Cardiac muscle cell (in vitro differentiated cells and primary cell): ENCODE measurements at regions not wholly inside any gene's neighbourhood (a gene's known extent, or its start where the extent isn't known, plus 50 kb on each side); places are given as distances from the start of the nearest gene placed in this dataset.

Source experiments
- DNase-seq, 2 donors: peaks; one replicate each; pipeline versions ENCODE4 v3.0.0 to v3.0.0-alpha.2; 2010 to 2017; ENCODE audit warnings: low read depth in 1 of 2, low spot score in 1 of 2
- H3K27ac ChIP-seq: fragments of 200-600 bp; sonication (generic); 2 replicates; pipeline ENCODE4 v1.5.1; 2016
- H3K27me3 ChIP-seq: fragments of 200-600 bp; sonication (generic); 2 replicates; pipeline ENCODE4 v1.6.0; 2016; ENCODE audit warnings: control low read depth
- H3K36me3 ChIP-seq: fragments of 200-600 bp; sonication (generic); 2 replicates; pipeline ENCODE4 v1.5.1; 2016; ENCODE audit warnings: control low read depth
- H3K4me1 ChIP-seq: fragments of 200-600 bp; sonication (generic); 2 replicates; pipeline ENCODE4 v1.8.1; 2017; ENCODE audit warnings: low read depth, mild to moderate bottlenecking, mixed run types
- H3K4me3 ChIP-seq: fragments of 200-600 bp; sonication (generic); 2 replicates; pipeline ENCODE4 v1.5.1; 2016; ENCODE audit warnings: mild to moderate bottlenecking
- H3K9me3 ChIP-seq: fragments of 200-600 bp; sonication (generic); 2 replicates; pipeline ENCODE4 v1.5.1; 2017; ENCODE audit warnings: low read depth, mild to moderate bottlenecking, control low read depth
- TF ChIP-seq, protein P1 (sequence below): IDR thresholded peaks from 2 replicates; pipeline ENCODE4 v1.5.1; 2012; ENCODE audit warnings: low read depth, mild to moderate bottlenecking, low read length

DNA sequence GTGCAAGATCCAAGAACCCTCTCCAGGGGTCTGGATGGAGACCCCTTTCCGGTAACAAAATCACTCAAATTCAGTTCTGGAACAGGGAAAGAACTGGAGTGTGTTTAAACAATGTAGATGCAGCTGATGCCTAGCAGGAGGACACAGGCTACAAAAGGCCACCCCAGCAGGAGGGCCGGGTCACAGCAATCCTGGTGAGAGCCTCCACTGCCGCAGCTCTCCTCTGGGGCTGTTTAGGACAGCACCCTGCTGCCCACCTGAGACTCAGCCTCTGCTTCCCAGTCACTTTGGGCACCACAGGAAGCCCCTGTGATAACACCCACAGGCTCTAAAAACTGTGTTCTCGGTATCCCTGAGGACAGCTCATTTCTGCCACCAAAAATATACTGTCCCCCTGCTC lies 318.7 kb upstream of the NBEA start:
- DNase-seq, result no peak
- Histone ChIP-seq H3K9me3 (no peaks in the 10 kb centered on the region), H3K4me3 (no peak overlapping the region), H3K27me3 (no peaks in the 10 kb centered on the region), H3K27ac (no peak overlapping the region), H3K36me3 (no peaks in the 10 kb centered on the region), H3K4me1 (no peaks in the 10 kb centered on the region)
- TF ChIP-seq, protein P1, sequence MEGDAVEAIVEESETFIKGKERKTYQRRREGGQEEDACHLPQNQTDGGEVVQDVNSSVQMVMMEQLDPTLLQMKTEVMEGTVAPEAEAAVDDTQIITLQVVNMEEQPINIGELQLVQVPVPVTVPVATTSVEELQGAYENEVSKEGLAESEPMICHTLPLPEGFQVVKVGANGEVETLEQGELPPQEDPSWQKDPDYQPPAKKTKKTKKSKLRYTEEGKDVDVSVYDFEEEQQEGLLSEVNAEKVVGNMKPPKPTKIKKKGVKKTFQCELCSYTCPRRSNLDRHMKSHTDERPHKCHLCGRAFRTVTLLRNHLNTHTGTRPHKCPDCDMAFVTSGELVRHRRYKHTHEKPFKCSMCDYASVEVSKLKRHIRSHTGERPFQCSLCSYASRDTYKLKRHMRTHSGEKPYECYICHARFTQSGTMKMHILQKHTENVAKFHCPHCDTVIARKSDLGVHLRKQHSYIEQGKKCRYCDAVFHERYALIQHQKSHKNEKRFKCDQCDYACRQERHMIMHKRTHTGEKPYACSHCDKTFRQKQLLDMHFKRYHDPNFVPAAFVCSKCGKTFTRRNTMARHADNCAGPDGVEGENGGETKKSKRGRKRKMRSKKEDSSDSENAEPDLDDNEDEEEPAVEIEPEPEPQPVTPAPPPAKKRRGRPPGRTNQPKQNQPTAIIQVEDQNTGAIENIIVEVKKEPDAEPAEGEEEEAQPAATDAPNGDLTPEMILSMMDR, result no peak

DNA sequence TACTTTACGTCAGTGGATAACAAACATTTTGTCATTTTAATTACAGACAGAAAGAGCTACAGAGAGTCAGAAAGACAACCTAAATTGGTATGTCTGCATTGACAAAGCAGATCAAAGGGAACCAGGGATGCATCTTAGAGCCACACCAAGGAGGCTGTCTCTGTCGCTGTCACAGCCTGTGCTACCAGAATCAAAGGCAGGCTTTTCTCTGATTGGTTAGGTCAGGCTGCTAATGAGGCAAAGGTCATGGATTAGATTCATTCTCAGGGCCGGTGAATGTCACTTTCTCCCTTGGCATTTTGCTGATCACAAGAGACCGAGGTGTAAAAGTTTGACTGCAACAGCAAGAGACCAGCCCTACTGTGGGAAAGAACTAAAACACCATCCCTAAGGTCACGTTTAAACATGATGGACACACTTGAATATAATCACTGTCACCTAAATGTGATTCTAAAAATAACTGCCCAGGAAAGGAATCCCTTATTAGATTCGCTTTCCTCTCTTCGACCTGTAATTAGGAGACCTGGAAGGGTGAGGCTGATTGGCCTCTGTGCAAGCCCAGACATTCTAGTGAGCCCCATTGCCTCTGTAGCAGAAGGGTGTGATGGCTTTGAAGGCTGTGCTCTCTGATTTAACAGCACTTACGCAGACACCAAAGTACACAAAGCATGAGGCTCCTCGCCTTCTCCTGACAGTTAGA lies 314.4 kb upstream of the NBEA start:
- no peak for DNase-seq
- H3K9me3 ChIP-seq, result no peaks in the 10 kb centered on the region
- TF ChIP-seq, protein P1, result no peak
- H3K4me3 ChIP-seq, result no peak overlapping the region
- no peaks in the 10 kb centered on the region for H3K4me1 ChIP-seq
- H3K27me3 ChIP-seq, result no peaks in the 10 kb centered on the region
- H3K36me3 ChIP-seq, result no peaks in the 10 kb centered on the region
- no peak overlapping the region for H3K27ac ChIP-seq

DNA sequence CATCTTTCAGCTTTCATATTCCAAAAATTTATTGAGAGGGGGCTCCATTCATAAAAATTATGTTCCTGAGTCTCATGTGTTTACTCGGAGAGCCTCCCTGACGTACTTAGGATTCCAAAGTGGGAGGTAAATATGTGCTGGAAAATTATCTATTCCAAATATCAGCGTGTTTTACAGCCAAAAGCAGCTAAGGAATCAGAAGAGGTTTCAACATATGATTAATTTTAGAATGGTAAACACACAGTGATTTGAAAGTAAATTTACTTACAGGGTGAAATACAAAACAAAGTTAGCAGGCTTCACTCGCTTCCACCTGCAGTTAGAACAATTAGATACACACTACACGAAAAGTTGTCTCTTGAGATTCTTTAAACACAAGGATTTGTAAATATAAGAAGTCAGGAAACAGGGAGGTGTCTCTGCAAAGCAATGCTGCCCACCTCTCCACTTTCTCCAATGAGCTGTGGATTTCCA lies 313.8 kb upstream of the NBEA start:
- no peak overlapping the region for H3K27ac ChIP-seq
- no peaks in the 10 kb centered on the region for H3K27me3 ChIP-seq
- no peak overlapping the region for H3K4me3 ChIP-seq
- no peak for DNase-seq
- no peaks in the 10 kb centered on the region for H3K9me3 ChIP-seq
- no peaks in the 10 kb centered on the region for H3K4me1 ChIP-seq
- TF ChIP-seq, protein P1, result no peak
- no peaks in the 10 kb centered on the region for H3K36me3 ChIP-seq

DNA sequence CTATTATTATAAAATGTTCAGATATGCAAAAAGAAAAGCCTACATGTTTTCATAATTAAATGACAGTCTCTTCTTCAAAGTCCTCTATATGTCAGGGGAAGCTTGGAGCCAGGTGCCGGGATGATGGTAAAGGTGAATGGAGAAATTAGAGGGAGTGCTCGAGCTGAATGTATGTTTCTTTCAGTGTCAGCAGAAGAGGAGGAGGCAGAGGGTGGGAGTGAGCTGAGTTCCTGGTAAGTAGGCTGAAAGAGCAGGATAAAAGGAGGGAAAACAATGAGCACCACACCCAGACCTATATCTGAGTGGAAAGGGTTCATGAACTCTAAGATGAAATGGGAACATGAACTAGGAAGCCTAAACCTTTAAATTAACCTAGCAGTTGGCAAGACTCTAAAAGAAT lies 307.6 kb upstream of the NBEA start:
- Histone ChIP-seq H3K4me1 (no peaks in the 10 kb centered on the region), H3K4me3 (no peak overlapping the region), H3K36me3 (no peaks in the 10 kb centered on the region), H3K27me3 (no peaks in the 10 kb centered on the region), H3K27ac (no peak overlapping the region), H3K9me3 (no peaks in the 10 kb centered on the region)
- TF ChIP-seq, protein P1, result no peak
- DNase-seq, result no peak

DNA sequence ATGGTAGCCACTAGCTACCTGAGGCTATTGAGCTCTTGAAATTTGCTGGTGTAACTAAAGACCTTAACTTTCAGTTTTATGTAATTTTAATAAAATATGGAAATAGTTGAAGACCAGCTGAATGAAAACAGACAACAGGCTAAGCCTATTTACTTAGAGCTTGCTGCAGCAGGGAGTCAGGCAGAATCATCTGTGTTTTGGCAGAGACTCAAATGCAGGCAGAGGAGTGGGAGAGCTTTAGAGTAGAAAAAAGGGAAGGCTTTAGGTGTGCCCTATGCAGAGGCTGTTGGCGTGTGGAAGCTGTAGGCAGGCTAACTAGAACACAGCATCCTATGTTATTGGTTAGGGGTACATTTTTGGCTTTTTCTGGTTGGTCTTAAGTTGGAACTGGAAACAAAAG lies 304.9 kb upstream of the NBEA start:
- Histone ChIP-seq H3K4me3 (no peak overlapping the region), H3K4me1 (peaks cover 8% of the 10 kb centered on the region), H3K27ac (no peak overlapping the region), H3K27me3 (no peaks in the 10 kb centered on the region), H3K36me3 (no peaks in the 10 kb centered on the region), H3K9me3 (no peaks in the 10 kb centered on the region)
- no peak for DNase-seq
- TF ChIP-seq, protein P1, result no peak

DNA sequence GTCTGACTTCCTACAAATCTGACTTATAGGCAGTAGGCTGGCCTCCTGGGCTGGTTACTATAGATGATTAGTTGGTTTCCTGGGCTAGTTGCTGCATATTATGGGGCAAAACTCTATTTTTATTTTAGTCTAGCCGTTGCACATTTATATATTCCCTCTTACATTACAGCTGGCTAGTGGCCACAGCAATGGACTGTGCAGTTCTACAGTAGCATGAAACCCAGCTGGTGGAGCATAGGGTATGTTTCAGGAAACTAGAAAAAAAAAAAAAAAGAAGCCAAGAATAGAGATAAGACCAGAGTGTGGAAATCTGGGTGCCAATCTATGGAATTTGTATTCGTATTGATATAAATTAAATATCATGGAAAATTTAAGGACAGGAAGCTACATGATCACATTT lies 304.4 kb upstream of the NBEA start:
- TF ChIP-seq, protein P1, result no peak
- H3K4me1 ChIP-seq, result peaks cover 8% of the 10 kb centered on the region
- no peak overlapping the region for H3K27ac ChIP-seq
- DNase-seq, result no peak
- no peak overlapping the region for H3K4me3 ChIP-seq
- no peaks in the 10 kb centered on the region for H3K9me3 ChIP-seq
- no peaks in the 10 kb centered on the region for H3K27me3 ChIP-seq
- no peaks in the 10 kb centered on the region for H3K36me3 ChIP-seq
